GM18870 (cell line): ENCODE measurements at regions not wholly inside any gene's neighbourhood (a gene's known extent, or its start where the extent isn't known, plus 50 kb on each side); places are given as distances from the start of the nearest gene placed in this dataset.

Source experiments
- ATAC-seq: cut with Tn5 transposase; IDR thresholded peaks from one replicate; pipeline ENCODE4 v1.9.1; 2021; ENCODE audit warnings: moderate library complexity; ENCODE audit not compliant: unreplicated experiment

DNA sequence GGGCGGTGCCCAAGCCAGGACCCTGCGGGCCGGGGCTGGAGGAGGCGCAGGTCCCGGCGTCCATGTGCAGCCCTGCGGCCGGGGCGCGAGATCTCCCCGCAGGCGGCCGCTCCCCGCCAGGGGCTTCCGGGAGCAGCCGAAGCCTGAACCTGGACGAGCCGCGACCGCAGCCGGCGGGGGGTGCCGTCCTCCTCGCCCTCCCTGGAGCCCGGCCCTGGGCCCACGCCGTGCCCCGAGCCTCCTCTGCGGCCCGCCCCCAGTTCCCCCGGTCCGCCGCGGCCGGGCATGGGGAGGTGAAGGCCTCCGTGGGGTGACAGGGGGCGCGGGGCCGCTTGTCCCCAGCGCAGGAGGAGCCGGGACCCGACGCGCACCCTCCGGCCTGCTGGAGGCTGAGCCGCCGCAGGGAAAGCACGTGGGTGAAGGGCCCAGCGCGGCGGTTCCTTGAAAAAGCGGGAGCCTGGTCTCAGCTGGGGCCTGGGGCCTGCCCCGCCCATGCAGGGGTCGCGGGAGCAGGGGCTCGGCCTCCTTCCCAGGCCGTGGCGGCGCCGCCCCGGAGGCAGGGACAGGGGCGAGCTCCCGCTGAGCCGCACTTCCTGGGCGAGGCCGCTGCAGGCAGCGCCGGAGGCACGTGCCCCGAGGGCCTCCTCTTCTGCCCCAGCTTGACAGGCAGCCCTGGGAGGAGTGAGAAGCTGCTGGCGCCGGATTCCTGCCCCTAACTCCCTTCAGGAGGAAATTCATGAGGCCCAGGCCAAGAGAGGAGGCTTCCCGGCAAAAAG is 55.6 kb upstream of the PPP2R5C start:
- ATAC-seq: no peak

- ATAC-seq: no peak
Observed at GRCh38 chr14:101706509-101707067, 54.9 kb upstream of the PPP2R5C start.

GRCh38 chr14:101707068-101707842 is 54.3 kb upstream of the PPP2R5C start:
- ATAC-seq: no peak

DNA sequence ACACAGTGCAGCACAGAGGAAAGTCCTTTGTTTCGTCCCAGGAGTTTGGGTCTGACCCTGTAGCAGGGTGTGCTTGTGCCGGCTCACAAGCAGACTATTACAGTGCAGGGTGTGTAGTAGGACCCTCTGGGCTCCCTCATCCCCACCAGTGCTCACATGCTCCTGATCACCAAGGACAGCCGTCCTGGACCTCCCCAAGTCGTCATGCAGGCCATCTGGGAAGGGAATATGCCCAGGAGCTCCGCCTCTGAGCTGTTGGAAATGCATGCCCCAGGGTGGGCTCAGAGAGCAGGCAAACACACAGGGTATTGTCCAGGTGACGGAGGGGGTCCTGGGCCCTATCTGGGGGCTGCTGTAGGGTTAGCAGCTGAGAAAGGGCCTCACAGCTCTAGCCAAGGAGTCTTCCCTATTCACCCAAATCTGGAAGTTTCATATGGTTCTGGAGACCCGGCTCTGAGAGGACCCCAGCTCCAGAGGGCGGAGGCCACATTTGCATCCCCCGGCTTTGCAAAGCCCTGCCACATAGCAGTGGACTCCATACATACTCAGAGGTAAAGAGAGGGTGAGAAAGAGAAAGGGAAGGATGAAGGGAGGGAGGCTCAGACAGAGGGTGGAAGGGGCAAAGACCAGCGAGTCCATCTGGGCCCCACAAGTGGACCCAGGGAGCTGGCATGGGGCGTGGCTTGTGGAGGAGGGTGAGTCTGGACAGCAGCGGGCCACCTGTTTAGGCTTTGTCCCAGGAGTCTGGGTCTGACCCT is 53.5 kb upstream of the PPP2R5C start:
- ATAC-seq: no peak

- ATAC-seq: no peak
Observed at GRCh38 chr14:101708853-101709532, 52.5 kb upstream of the PPP2R5C start.

- no peak for ATAC-seq
Observed at GRCh38 chr14:101709533-101709881, 52.0 kb upstream of the PPP2R5C start.

DNA sequence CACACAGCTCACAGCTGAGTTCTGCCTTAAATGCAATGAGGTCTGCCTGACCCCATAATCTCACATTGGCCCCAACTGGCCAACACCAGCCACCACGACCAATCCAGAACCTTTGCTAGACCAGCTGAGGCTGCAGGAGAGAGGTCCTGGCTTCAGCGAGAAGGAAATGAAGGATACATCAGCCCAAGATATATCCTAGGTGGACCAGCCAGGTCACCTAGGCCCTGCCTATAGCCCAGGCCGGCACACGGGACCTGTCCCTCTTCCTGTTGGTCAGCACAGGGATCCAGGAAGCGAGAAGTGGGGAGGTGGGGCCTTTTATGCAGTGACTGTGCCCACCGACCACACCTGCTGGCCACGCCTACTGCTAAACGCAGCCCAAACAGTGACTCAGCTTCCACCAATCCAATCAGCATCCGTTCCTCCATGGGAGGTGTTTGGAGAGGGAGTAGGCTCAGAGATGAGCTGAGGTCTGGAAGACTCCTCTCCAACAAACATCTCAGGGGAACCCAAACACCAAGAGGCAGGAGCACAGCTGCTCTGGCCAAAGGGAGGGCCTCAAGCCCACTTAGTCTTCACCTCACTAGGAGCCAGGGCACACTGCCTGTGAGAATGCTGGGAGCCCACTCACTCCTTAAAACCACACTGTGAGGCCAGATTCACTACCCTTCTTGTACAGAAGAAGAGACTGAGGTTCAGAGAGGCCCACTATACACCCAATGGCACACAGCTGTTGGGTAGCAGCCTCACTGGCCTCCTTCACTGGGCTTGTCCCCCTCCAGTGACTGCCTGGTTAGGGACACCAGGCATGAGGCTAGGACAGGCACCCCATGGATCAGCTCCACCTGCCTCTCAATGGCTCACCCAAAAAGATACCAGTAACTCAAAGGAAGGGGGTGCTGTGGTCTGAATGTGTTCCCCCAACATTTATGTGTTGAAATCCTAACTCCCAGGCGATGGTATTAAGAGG is 51.3 kb upstream of the PPP2R5C start:
- no peak for ATAC-seq

GRCh38 chr14:101711041-101711856 is 50.3 kb upstream of the PPP2R5C start:
- ATAC-seq: no peak
